Fibroblast of lung (primary cell): ENCODE measurements at regions not wholly inside any gene's neighbourhood (a gene's known extent, or its start where the extent isn't known, plus 50 kb on each side); places are given as distances from the start of the nearest gene placed in this dataset.

Source experiments
- DNase-seq, 2 donors: peaks; one replicate each; pipeline versions ENCODE4 v3.0.0 to v3.0.0-alpha.2; 2010; ENCODE audit warnings: low read depth in 2 of 2
- H2AFZ ChIP-seq: 2 replicates; pipeline ENCODE4 v1.5.1; 2012; ENCODE audit warnings: low read length, control low read depth, inconsistent platforms
- H3K27ac ChIP-seq: 2 replicates; pipeline ENCODE4 v1.5.1; 2011; ENCODE audit warnings: low read length, control low read depth; ENCODE audit not compliant: insufficient read depth
- H3K27me3 ChIP-seq: 2 replicates; pipeline ENCODE4 v1.5.1; 2011; ENCODE audit warnings: mild to moderate bottlenecking, low read length; ENCODE audit not compliant: control insufficient read depth, insufficient read depth
- H3K36me3 ChIP-seq: 2 replicates; pipeline ENCODE4 v1.5.1; 2011; ENCODE audit warnings: low read length; ENCODE audit not compliant: control insufficient read depth, insufficient read depth
- H3K4me1 ChIP-seq: 2 replicates; pipeline ENCODE4 v1.5.1; 2011; ENCODE audit warnings: low read length; ENCODE audit not compliant: control insufficient read depth, insufficient read depth; ENCODE audit errors: extremely low read depth
- H3K4me2 ChIP-seq: 2 replicates; pipeline ENCODE4 v1.5.1; 2011; ENCODE audit warnings: low read length, control low read depth; ENCODE audit not compliant: insufficient read depth; ENCODE audit errors: extremely low read depth
- H3K4me3 ChIP-seq, 4 experiments: fragments of 200-600 bp in 1 of 4; sonication (generic) in 1 of 4; replicated peaks in 1 of 4; 2 replicates each; pipeline ENCODE4 v1.5.1; 2011 to 2016; ENCODE audit warnings: low read length in 4 of 4, low read depth in 3 of 4, mild to moderate bottlenecking in 3 of 4, control low read depth in 2 of 4, inconsistent platforms in 1 of 4, mixed read lengths in 1 of 4; ENCODE audit not compliant: insufficient read depth in 1 of 4; ENCODE audit errors: control extremely low read depth in 1 of 4
- H3K79me2 ChIP-seq: 2 replicates; pipeline ENCODE4 v1.5.1; 2012; ENCODE audit warnings: mild to moderate bottlenecking, low read length, inconsistent platforms; ENCODE audit not compliant: control insufficient read depth, insufficient read depth
- H3K9ac ChIP-seq: 2 replicates; pipeline ENCODE4 v1.5.1; 2011; ENCODE audit warnings: mild to moderate bottlenecking, low read length, control low read depth; ENCODE audit not compliant: insufficient read depth
- H3K9me3 ChIP-seq: 2 replicates; pipeline ENCODE4 v1.5.1; 2012; ENCODE audit warnings: low read depth, low read length; ENCODE audit not compliant: control insufficient read depth, insufficient read depth
- H4K20me1 ChIP-seq: 2 replicates; pipeline ENCODE4 v1.5.1; 2011; ENCODE audit warnings: low read length; ENCODE audit not compliant: control insufficient read depth, insufficient read depth; ENCODE audit errors: extremely low read depth
- CTCF ChIP-seq, 2 donors: IDR thresholded peaks in 1 of 2; conservative IDR thresholded peaks in 1 of 2; 1 replicate in 1 of 2; 2 replicates in 1 of 2; pipeline ENCODE4 v1.5.1; 2011 to 2012; ENCODE audit warnings: low read length in 2 of 2, control low read depth in 1 of 2, inconsistent platforms in 1 of 2, low read depth in 1 of 2, mild to moderate bottlenecking in 1 of 2
- EZH2 ChIP-seq: IDR thresholded peaks from 2 replicates; pipeline ENCODE4 v1.5.1; 2012; ENCODE audit warnings: low read length, control low read depth, mild to moderate bottlenecking; ENCODE audit errors: missing control alignments

- DNase-seq = no peak
These were observed 230.5 kb downstream of the TTC32 start for GRCh38 chr2:19671311-19671710.

GRCh38 chr2:19670303-19670702, 231.5 kb downstream of the TTC32 start:
- no peak overlapping the region for H3K9ac ChIP-seq
- TF ChIP-seq EZH2 (no peak), CTCF (conservative IDR thresholded peaks at IDR 0.05 in 1 of 2, IDR thresholded peaks at IDR 0.05 in 1 of 2; ENCODE audit: low read depth in 1 of 2, low read length in 2 of 2) (no peak)
- no peak overlapping the region for H3K27ac ChIP-seq
- no peaks in the 10 kb centered on the region for H3K4me1 ChIP-seq
- no peaks in the 10 kb centered on the region for H3K36me3 ChIP-seq
- no peaks in the 10 kb centered on the region for H4K20me1 ChIP-seq
- no peaks in the 10 kb centered on the region for H3K27me3 ChIP-seq
- DNase-seq = no peak
- H3K79me2 ChIP-seq = no peaks in the 10 kb centered on the region
- no peak overlapping the region for H3K4me2 ChIP-seq
- no peaks in the 10 kb centered on the region for H3K9me3 ChIP-seq
- H2AFZ ChIP-seq = no peak overlapping the region
- no peak overlapping the region for H3K4me3 ChIP-seq

More at GRCh38 chr2:19671311-19671710, 230.5 kb downstream of the TTC32 start:
- Histone ChIP-seq H3K4me3 (no peak overlapping the region), H3K9me3 (no peaks in the 10 kb centered on the region), H4K20me1 (no peaks in the 10 kb centered on the region), H3K27ac (no peak overlapping the region), H3K27me3 (no peaks in the 10 kb centered on the region), H3K4me2 (no peak overlapping the region), H3K4me1 (no peaks in the 10 kb centered on the region), H3K36me3 (no peaks in the 10 kb centered on the region), H2AFZ (no peak overlapping the region), H3K79me2 (no peaks in the 10 kb centered on the region), H3K9ac (no peak overlapping the region)
- TF ChIP-seq CTCF (conservative IDR thresholded peaks at IDR 0.05 in 1 of 2, IDR thresholded peaks at IDR 0.05 in 1 of 2; ENCODE audit: low read depth in 1 of 2, low read length in 2 of 2) (no peak), EZH2 (no peak)

GRCh38 chr2:19669559-19669958, 232.2 kb downstream of the TTC32 start:
- H2AFZ ChIP-seq = no peak overlapping the region
- TF ChIP-seq EZH2 (no peak), CTCF (conservative IDR thresholded peaks at IDR 0.05 in 1 of 2, IDR thresholded peaks at IDR 0.05 in 1 of 2; ENCODE audit: low read depth in 1 of 2, low read length in 2 of 2) (no peak)
- no peak for DNase-seq

More at GRCh38 chr2:19669559-19669958, 232.2 kb downstream of the TTC32 start:
- no peaks in the 10 kb centered on the region for H3K9me3 ChIP-seq
- H4K20me1 ChIP-seq = no peaks in the 10 kb centered on the region
- no peaks in the 10 kb centered on the region for H3K79me2 ChIP-seq
- no peak overlapping the region for H3K4me2 ChIP-seq
- no peaks in the 10 kb centered on the region for H3K36me3 ChIP-seq
- H3K4me1 ChIP-seq = no peaks in the 10 kb centered on the region
- H3K9ac ChIP-seq = no peak overlapping the region
- H3K4me3 ChIP-seq = no peak overlapping the region
- no peak overlapping the region for H3K27ac ChIP-seq
- no peaks in the 10 kb centered on the region for H3K27me3 ChIP-seq
